GM19043 (cell line): ENCODE measurements at regions not wholly inside any gene's neighbourhood (a gene's known extent, or its start where the extent isn't known, plus 50 kb on each side); places are given as distances from the start of the nearest gene placed in this dataset.
A peak's percentile ranks its signal among the peaks of the same experiment; 100 is the strongest.
"Not testable (repeated sequence)": the region's sequence is repeated elsewhere in the genome, so short reads cannot be mapped to it uniquely, and the experiment has no call there.

Experiments
- ATAC-seq: cut with Tn5 transposase; IDR thresholded peaks from one replicate; pipeline ENCODE4 v1.9.1; 2021; ENCODE audit warnings: low read depth; ENCODE audit not compliant: unreplicated experiment

DNA sequence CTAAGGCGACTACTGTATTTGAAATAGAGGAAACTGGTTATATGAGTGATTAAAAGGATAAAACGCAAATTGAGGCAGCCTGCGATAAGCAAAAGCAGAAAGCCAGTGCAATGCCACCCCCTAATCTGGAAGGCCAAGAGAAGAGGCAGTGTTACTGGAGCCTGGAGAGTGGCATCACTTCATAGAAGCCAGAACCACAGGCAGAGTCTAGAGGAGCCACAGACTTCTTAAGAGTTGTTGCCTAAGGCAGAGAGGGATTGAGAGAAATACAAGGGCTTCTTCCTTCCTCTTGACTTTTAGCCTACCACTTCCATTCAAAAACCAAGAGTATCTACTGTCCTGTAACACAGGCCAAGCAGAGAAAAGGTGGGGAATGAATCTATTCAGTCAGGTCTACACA lies 94.9 kb upstream of the SKAP2 start:
- no peak for ATAC-seq

DNA sequence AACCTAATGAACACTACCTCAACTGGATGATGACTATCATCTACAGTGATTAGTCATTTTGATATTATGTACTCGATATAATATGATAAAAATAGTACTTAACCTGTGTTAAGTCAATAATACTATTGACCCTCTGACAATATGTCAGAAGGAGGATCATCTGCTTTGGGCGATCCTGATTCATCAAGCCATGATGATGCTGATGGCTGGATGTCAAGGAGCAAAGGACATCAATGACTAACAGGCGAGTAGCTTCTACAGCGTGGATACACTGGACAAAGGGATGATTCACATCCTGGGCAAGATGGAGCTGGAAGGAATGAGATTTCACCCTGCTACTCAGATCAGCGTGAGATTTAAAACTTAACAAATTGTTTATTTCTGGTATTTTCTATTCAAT lies 94.4 kb upstream of the SKAP2 start:
- ATAC-seq: no peak

GRCh38 chr7:26955516-26955915 lies 91.1 kb upstream of the SKAP2 start:
- ATAC-seq: no peak

DNA sequence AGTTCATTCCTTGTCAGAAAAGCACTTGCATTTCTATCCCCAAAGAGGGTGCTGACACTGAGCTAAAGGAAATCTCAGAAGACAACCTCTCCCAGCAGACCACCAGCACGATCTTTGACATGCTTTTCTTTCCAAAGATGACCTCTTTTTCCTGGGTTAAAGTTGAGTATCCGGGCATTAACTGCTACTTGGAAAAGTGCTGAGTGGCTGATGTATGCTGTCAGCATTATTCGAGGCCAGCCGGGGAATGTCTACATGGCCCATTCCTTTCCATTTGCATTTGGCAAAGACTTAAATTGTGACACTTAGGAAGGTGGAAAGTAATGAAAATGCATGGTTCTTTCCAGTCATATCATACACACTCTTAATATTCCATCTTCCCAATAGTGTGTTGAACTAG lies 90.6 kb upstream of the SKAP2 start:
- ATAC-seq: no peak

GRCh38 chr7:26951407-26951950 lies 87.1 kb upstream of the SKAP2 start:
- no peak for ATAC-seq

DNA sequence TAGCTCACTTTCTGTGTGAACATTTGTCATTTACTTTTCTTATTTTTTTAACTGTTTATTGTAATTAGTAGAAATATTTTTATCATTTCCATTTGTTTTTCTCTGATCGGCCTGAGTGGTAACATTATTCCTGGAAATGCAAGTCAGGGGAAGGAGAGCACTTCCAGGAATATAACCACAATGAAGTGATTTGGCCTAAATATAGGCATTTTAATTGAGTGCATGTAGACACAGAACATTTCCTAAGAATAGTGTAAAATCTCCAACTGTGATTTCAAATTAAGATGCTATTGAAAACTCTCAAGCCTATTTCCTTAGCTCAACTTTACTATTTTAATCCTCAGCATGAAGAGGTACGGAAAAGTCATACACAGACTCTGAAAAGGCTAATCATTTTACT lies 86.5 kb upstream of the SKAP2 start:
- ATAC-seq: no peak

- ATAC-seq: no peak
Observed at GRCh38 chr7:26949319-26949718, 84.9 kb upstream of the SKAP2 start.

DNA sequence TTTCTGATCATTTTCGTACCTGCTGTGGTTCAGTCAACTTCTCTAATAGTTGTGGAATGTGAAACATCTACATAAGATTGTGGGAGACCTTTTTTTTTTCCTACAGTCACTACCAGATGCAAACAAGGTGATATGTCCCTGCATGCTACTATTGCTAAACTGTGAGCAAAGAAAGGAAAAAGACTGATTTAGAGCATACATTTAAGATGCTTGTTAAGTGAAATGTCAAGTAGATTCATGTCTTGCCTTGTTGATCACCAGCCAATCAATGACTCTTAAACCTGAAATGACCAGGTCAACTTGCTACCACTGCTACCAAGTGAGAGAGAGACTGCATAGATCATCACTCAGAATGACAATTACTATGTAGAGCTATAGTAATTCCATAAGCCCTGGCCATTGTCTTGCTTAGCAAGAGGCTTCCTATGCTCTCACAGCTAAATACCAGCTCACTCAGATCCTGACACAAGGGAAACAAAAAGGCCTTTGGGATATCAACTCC lies 84.3 kb upstream of the SKAP2 start:
- ATAC-seq: no peak

GRCh38 chr7:26944501-26945358 lies 80.3 kb upstream of the SKAP2 start:
- no peak for ATAC-seq

GRCh38 chr7:26937939-26938623 lies 73.7 kb upstream of the SKAP2 start:
- peak; percentile 77 for ATAC-seq

DNA sequence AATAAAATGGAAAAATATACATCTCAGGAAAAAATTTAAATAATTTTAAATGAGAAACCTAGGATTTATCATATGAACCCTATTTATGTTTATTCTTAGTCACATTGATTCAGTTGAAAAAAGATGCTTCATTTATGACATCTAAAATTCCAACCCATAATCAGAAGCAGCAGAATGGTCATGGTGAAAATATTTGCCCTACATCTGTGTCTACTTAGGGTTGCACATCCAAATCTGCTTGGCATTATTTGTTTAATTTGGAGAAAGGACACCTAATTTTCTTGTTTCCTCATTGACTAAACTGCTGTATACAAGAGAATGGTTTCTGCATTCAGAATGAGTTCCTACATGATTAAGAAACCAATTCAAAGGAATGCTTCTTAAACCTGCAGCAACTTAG lies 72.9 kb upstream of the SKAP2 start:
- no peak for ATAC-seq

DNA sequence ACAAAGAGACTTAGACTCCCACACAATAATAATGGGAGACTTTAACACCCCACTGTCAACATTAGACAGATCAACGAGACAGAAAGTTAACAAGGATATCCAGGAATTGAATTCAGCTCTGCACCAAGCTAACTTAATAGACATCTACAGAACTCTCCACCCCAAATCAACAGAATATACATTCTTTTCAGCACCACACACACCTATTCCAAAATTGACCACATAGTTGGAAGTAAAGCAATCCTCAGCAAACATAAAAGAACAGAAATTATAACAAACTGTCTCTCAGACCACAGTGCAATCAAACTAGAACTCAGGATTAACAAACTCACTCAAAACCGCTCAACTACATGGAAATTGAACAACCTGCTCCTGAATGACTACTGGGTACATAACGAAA lies 68.2 kb upstream of the SKAP2 start:
- ATAC-seq: not testable (repeated sequence)

- ATAC-seq: no peak
Observed at GRCh38 chr7:26930845-26931244, 66.5 kb upstream of the SKAP2 start.

DNA sequence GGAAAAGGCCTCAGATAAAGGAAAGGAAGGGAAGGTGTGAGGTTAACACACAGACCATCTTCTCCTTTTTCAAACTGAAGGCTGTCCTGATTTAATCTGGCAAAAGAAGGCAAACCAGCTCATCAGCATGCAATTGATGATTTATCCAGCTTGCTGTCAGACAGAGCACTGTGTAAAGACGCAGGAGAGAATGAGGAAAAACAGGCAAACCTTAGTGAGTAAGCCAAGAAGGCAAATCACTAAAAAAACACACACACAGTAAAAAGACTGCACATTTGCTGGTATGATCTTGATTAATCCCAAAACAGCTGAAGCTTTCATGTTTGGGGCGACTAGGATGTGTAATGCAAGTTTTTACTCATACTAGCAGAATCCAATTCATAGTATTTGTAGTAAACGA lies 65.8 kb upstream of the SKAP2 start:
- ATAC-seq: no peak

DNA sequence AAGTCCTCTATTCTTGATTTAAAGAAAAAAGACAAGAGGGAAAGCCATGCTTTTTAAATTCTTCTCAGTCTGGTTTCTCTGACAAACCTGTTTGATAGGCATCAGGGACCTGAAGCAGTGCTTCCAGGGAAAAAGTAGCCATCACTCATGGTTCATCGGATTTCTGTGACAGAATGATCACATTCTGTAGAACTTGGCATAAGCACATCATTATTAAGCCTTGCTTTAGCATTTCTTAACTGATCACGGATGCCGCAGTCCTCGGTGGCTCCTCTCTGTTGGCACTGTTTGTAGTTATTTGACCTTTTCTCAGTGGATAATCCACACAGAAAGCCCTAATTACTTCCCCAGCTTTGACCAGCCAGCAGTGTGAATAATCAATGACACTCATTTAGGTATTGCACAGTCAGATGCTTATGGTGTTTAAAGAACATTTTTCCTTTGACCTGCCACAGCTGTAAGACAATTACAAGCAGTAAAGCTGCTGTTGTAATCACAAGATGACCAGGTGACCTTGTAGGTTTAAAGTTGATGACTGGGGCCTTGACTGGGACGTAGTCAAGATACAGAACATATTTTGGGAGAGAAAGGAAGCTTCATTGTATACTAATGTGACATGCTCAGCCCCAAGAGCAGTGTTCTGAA lies 64.4 kb upstream of the SKAP2 start:
- ATAC-seq: no peak

DNA sequence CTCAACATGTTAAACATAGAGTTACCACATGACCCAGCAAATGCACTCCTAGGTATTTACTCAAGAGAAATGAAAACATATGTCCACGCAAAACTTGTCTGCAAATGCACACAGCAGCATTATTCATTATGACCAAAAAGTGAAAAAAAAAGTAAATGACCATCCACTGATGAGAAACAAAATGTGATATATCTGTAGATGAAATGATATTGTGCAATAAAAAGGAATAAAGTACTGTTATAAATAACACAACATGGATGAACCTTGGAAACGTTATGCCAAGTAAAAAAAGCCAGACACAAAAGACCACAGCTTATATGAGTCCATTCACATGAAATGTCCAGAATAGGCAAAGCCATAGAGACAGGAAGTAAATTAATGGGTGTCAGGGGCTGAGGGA lies 61.4 kb upstream of the SKAP2 start:
- ATAC-seq: no peak

DNA sequence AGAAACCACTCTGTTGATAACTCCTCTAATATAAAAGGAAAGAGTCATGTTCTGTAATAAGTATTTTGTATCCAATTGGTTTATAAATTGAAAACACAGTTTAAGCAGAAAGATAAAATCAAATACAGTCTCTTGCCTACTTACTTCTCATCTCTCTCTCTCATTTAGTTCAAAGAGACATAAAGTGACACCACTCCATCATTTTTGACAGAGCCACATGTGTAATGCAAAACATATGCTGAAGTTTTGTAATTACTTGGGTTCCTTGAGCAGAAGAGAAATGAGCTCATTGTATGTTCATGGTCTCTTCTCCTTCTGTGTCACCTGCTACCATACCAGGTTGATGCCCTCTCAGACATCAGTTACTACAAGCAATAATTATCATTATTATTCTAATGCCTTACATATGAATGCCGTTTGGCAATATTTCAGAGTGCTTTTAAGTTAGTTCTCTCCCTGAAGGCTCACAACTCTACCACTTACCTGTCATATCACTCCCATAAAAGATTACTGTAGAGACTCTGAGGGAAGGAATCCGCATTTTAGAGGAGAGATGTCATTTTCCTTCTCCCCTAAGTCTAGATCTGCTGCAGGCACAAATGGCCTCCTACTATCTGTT lies 59.9 kb upstream of the SKAP2 start:
- ATAC-seq: no peak

GRCh38 chr7:26919906-26920493 lies 55.6 kb upstream of the SKAP2 start:
- no peak for ATAC-seq

- ATAC-seq: no peak
Observed at GRCh38 chr7:26918241-26918640, 53.9 kb upstream of the SKAP2 start.

DNA sequence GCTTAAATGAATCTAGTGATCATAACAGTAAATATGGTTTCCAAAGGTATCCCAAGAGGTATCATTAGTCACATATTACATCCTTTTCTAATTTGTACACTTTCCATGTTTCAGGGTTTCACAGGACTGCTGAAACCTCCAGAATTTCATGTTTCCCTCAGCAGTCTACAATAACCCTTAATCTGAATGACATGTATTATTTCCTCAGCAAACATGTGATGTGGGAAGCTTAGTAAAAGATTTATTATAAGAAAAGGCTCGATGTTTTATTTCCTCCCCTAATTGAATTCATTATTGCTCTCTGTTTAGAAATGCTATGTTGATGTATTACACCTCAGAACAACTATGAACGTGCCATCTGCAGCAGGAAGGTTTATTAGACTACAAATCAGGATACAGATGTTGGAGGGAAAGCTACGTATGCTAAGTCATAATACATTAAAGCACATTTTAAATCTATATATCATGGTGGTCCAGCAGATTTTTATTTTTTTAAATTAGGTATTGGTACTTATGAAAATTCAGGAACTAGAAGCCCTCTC lies 52.5 kb upstream of the SKAP2 start:
- no peak for ATAC-seq
